Inflammatory macrophage treated with lipopolysaccharide for 1 hour (primary cell): ENCODE measurements at regions not wholly inside any gene's neighbourhood (a gene's known extent, or its start where the extent isn't known, plus 50 kb on each side); places are given as distances from the start of the nearest gene placed in this dataset.

Experiments used
- DNase-seq, 2 donors: peaks; one replicate each; pipeline ENCODE4 v3.0.0-alpha.2; 2020 to 2022

DNA sequence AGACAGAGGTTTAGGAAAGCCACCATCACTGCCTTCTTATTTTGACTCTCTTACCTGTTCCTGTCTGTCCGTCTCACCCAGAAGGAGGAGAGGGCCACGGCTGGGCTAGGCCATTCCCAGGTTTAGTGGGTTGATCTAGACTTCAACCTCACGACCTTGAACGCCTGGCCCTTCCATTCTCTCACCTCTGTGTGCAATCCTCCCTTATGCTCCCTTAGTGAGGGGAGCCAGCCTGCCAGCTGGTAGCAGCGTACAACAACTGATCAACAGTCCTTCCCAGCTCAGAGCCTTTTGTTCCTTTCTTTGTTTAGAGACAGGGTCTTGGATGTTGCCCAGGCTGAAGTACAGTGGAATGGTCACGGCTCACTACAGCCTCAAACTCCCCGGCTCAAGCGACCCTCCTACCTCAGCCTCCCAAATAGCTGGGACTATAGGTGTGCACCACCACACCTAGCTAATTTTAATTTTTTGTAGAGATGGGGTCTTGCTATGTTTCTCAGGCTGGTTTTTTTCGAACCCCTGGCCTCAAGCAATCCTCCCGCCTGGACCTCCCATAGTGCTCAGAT is 123.9 kb downstream of the ZNF664 start:
- no peak for DNase-seq

DNA sequence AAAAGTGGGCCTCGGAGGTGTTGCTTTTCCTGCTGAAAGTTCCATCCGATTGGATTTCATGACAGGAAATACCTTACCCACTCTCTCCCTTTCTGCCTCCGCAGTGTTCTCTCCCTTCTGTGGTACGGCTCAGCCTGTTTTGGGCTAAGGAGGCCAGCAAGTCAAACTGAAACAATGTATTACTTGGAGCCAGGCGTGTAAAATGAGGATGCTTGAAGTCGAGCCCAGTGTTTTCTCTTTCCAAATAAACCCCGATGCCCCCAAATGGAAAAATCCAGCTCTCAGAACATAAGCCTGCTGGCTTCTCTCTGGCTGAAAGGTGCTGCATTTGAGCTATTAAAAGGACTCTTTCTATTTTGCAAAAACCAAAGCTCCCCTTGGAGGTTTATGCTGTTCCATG is 124.7 kb downstream of the ZNF664 start:
- DNase-seq: no peak

DNA sequence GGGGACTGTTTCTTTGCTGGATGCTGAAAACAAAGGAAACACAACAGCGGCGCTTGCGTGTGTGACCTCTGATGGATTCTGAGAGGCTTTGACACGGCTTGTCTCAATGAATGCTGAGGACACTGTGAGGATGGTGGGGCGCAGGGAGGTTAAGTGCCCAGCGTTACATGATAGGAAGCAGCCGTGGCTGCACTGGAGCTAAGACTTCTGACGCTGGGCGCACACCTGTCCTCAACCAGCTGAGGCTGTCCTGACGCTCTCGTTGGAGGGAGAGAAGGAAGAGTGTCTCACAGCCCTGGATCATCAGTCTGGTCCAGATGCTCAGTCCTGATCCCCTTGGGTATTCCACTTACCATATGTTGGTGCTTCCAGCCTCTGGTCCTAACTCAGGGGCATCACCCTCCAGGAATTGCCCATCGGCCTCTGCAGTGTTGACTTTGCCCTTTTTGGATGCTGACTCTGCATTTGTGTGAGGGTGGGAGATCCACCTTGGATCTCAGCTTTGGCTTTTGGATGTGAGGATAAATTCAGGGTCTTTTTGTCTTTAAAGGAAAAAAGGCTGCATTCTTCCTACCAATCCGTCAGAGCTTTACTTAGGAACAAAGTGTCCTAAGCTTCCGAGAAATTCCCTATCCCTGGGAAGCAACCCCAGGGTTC is 125.2 kb downstream of the ZNF664 start:
- DNase-seq: no peak

DNA sequence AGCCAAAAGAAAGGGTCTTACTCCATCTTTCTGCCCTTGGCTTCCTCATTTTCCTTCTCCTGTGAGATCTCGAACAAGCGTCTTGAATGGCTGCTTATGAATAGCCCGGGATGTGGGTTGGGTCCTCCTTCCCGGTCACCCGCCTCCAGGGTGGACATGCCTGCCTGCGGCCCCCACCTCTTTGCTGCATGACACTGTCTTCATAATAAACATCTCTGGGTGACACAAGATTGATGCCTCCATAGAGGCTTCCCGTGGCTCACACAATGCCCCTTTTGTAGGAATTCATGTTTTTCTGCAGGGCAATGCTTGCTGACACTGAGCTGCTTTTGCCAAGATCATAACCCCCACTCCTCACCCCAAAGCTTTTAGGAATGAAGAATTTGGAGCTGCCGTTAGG is 125.9 kb downstream of the ZNF664 start:
- no peak for DNase-seq

GRCh38 chr12:124099661-124100060 is 126.6 kb downstream of the ZNF664 start:
- no peak for DNase-seq

DNA sequence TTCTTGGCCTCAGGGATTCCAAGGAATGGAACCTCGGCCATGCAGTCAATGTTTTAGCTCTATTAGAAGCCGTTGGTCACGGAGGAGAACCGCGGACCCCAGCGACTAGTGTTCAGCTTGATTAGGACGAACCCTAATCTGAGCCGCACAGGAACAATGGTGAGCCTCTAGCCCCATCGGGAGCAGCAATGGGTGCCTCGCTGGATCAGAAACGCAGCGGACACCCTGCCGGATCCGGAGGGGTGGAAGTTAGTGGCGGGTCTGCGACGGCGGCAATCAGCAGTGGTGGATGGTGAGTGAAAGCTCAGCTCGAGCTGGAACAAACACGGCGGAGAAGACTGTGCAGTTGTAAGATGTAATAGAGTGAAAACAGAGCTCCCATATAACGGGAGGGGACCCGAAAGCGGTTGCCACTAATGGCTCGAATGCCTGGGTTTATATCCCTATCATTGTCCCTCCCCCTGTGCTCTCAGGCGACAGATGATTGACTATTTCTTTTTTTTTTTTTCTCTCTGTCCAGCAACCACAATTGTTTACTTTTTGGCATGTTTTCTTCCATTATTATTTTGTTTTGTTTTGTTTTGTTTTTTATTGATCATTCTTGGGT is 127.7 kb downstream of the ZNF664 start:
- DNase-seq: no peak

GRCh38 chr12:124105546-124105945 is 132.5 kb downstream of the ZNF664 start:
- no peak for DNase-seq

- no peak for DNase-seq
Measured at GRCh38 chr12:124107351-124107750, 134.3 kb downstream of the ZNF664 start.

GRCh38 chr12:124109760-124110159 is 136.7 kb downstream of the ZNF664 start:
- DNase-seq: peak; percentile 28 to 38

GRCh38 chr12:124110372-124110883 is 137.4 kb downstream of the ZNF664 start:
- DNase-seq: no peak

GRCh38 chr12:124111006-124111405 is 138.0 kb downstream of the ZNF664 start:
- DNase-seq: no peak

DNA sequence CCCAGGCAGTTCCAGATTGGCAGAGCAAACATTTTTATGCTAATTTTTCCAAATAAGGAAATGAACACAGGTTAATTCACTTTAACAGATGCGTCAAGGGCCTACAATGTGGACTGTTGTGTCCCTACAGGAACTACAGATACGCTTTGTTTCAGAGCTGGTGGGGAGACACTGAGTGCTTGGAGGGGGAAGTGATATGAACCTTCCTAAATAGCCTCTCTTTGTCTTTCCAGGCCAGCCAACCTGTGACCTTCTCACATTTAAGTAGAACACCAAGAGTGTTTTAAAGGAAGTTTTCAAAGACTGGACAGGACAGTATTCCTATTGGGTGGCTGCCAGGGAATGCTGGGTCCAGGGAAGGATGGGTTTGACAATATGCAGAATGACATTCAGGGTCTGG is 141.3 kb downstream of the ZNF664 start:
- no peak for DNase-seq

GRCh38 chr12:124115496-124115895 is 142.5 kb downstream of the ZNF664 start:
- DNase-seq: no peak

DNA sequence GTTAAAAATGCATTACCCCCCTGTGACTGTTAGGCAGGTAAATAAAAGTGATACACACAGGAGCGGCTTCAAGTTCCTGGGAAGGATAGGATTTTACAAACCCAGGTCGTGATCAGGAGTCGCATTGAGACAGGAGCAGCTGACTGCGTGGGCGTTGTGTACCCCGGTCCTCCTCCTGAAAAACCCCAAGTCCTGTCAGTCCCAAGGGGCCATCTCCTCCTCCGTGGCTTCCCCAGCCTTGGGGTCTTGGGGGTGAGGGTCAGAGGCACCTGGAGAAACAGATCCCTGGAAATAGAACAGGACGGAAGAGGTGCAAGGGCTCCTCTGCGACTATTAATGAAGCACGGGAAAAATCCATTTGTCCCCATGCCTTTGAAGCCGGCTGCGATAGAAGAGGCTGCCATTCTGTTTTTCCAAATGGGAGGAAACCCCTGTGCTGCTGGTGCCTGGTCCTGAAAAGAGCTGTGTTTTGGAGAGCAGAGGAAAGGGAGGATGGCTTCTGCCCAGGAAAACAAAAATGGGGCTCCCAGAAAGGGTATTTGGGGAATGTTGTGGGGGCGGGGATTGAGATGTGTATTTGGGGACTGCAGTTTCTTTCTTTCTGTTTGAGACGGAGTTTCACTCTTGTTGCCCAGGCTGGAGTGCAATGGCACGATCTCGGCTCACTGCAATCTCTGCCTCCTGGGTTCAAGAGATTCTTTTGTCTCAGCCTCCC is 143.1 kb downstream of the ZNF664 start:
- no peak for DNase-seq

DNA sequence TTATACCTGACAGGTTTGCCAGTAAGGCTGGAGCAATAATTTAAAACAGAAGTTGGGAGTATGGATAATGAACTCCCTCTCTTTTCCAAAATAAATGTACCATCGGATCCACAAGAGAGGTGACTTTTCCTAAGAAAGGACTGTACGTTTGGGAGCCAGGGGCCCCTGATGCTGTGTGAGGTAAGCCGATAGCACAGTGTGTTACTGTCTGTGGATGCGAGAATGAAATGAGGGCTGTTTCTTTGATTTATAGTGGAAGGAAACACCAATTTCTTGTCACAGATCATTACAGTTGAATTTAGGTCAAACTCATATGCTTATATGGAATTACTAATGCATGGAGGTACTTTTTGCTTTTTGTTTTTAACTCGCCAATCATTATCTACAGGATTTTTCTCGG is 147.7 kb downstream of the ZNF664 start:
- DNase-seq: no peak

DNA sequence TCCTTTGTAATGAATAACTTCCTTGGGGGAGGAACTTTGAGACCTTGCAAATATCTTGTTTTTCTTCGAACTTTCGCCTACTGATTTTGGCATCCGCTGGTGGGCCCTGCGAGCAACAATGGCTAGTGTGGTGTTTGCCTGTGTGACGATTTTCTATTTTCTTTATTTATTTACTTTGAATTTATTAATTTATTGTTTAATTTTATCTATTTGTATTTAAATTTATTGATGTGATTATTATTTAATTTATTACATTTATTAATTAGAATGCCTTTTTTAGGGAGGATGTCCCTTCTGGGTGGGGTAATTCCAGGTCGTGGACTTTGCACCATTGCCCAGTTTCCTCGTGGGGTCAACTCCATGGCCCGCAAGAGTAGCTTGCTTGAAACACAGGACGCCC is 149.7 kb downstream of the ZNF664 start:
- no peak for DNase-seq

DNA sequence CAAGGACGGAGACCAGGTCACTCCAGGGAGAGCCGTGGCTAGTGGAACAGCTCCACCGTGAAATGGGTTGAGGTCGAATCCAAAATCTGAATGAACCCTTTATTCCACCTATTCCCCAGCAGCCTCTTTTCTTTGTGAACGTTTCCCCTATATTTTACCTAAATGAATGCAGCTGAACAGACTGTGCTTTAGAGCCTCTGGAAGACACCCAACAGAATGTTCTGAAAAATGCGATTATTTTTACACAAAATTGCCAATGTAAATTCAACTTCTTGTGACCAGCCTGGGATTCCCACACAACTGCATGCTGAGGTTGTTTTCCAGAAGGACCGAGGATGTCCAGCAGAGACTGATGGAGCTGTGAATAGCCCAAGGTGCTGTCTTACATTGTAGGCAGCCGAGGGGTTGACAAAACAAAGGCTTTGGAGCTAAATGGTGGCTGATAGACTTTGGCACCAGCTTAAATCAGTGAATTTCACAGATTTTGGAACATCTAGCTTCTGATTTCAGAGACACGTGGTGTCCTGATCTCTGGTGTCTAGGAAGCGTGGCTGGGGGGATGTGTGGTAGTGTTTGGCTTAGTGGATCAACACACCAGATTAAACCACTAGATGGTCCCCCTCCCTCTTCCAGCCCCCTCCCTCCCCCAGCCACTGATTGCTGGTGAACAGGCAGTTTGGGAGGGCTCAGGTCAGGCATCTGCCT is 150.4 kb downstream of the ZNF664 start:
- no peak for DNase-seq

GRCh38 chr12:124125203-124125871 is 152.3 kb downstream of the ZNF664 start:
- DNase-seq: no peak

- DNase-seq: no peak
Measured at GRCh38 chr12:124126950-124127655, 154.1 kb downstream of the ZNF664 start.

GRCh38 chr12:124129132-124129531 is 156.1 kb downstream of the ZNF664 start:
- no peak for DNase-seq

DNA sequence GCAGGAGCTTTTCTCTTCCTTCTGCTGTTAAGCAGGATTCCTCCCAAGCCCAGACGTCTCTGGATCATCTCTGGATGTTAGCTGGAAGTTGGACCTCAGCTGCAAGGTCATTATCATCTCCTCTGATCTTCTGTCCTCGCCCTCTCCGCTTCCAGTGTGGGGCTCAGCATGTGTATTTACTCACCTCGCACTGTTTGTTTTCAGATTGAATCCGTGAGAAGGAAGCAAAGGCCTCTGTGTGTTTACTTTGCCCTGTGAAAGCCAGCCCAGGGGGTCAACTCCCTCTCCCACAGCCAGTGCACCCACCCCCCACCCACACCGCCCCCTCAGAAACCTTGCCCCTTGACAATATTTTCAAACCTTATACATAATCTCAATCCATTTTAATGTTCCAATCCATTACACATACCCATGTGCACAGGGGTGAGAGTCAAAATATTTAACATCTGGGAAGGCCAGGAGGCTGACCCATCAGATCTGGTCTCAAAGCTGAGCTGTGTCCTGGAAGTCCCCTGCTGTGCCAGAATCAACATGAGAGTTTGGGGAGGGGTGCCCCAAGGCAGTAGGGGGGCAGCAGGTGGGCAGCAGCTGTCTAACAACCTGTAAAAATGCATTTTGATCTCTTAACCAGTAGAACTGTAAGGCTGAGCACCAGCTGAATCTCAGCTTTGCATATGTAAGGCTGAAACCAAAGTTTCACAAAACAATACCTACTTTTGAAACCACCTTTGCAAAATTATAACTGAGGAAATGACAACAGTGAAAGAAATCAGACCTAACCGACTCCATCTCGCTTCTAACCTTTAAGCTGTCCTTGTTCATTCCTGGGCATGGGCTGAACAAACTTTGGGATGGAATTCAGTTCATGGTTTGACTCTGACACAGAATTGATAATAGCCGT is 157.9 kb downstream of the ZNF664 start:
- no peak for DNase-seq
